Activated CD4-positive, alpha-beta T cell treated with anti-CD3 and anti-CD28 coated beads, Interleukin-2, amount 50 U/mL, for 1 hour (primary cell): ENCODE measurements at regions not wholly inside any gene's neighbourhood (a gene's known extent, or its start where the extent isn't known, plus 50 kb on each side); places are given as distances from the start of the nearest gene placed in this dataset.
"Not testable (repeated sequence)": the region's sequence is repeated elsewhere in the genome, so short reads cannot be mapped to it uniquely, and the experiment has no call there.

Experiments used
- DNase-seq: peaks from one replicate; pipeline ENCODE4 v3.0.0-alpha.2; 2020

GRCh38 chr11:115632061-115632460 lies 127.8 kb upstream of the CADM1 start:
- DNase-seq = no peak

GRCh38 chr11:115631609-115632008 lies 127.4 kb upstream of the CADM1 start:
- no peak for DNase-seq

DNA sequence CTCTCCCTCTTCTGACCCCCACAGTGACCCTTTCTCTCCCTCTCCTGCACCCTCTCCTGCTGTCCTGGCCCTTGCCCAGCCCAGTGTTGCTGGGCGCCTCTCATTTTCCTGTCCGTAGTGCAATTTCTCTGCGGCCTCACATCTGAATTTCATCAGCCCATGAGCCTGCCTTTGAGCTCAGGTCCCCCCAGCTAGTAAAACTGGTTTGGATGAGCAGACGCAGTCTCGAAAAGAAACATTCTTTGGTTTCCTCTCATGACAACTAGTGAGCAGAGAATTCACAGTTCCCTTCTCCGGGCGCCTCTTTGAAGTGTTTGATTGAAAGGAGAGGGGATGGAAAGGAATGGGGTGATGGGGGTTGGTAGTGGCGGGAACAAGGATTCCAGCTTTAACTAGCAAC lies 126.0 kb upstream of the CADM1 start:
- DNase-seq = no peak

DNA sequence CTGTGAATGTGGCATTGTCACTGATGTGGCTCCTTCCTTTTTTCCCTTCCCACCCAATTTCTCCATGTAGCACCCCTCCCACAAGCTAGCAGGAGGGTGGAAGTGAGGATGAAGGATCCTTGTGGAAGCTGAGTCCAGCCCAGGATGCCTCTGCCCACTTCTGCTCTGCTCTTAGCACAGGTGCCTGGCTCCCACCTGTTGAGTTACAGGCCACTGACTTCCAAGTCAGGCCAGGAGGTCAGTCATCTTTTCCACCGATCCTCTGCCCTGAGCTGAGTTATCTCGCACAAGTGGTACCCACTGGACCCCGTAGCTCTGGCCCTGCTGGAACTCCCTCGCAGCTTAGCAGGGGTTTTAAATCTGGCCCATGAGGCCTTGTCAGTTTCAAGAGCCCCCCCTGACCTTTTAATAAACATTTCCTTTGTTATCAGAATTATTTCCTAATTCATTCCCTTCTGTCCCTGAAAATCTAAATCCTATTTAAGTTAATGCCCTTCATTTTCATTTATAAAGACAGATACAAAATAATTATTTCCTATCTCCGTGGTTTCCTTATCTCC lies 125.3 kb upstream of the CADM1 start:
- no peak for DNase-seq

DNA sequence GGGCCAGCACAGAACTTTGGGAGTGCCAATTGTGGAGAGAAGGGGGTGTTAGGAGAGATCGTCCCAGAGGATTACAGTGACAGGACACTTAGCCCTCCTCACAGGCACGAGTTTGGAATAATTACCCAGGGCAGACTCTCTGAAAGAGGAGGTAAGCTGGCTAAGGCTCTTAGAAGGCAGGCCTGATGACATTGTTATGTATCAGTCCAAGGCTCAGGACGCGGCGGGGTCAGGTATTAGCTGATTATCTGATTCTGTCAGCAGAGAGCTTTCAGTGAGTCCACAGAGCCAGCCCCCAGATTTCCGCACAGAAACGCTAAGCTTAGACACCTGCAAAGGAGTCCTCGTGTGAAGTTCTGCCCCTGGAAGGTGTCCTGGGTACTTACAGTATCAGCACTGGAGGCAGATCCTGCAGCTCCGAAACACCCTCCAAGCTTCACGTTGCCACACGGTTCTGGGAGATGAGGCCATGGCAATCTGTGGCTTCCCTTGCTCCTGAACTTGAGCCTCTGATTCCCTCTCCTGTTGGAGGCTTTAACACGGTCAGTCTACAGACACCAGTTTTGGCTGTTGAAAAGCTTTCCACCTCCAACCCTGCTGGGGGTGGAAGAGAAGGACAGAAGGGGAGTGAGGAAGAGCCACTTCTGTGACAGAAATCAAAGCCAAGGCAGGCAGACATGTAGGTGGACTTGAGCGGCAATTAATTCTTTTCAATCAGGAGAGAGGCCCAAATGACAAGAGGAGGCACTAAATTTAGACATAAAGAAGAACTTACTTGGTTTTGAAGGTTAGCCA lies 123.6 kb upstream of the CADM1 start:
- DNase-seq = no peak

DNA sequence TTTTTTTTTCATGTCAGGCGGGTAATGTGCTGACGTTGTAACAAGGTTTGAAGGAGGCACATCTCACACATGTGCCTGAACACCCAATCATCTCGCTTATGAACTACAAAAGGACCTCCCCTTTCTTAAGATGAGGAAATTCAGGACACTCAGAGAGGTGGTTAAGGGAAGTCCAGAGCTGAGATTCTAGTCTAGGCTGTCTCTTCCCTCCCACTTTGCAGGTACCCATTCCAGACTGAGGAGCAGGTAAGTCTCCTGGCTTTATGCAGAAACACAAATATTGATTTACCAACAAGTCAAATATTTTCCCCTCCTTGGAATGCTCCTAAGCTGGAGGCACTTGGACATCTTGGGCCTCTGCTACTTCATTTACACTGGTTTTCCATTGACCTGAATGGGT lies 122.9 kb upstream of the CADM1 start:
- no peak for DNase-seq

- DNase-seq = no peak
These were observed 122.2 kb upstream of the CADM1 start for GRCh38 chr11:115626414-115626813.

- no peak for DNase-seq
These were observed 121.3 kb upstream of the CADM1 start for GRCh38 chr11:115625502-115625901.

GRCh38 chr11:115624065-115624464 lies 119.8 kb upstream of the CADM1 start:
- DNase-seq = no peak

- DNase-seq = no peak
These were observed 118.8 kb upstream of the CADM1 start for GRCh38 chr11:115623021-115623451.

DNA sequence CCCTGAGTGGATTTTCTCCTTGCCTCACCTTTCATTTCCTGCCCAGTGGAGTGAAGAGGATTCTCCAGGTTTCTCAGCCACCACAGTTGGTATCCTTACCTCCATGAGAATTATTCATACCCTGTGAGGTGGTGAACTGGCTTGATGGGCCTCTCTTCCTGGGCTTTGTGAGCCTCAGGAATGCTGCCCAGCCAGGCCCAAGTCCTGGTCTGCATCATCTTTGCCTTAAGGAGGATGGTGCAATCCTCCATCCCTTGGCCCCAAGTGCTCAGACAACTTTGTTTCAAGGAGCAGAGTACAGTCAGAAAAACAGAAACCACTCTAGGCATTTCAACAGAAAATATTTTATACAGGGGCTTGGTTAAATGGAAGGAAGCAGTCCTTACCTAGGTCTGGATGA lies 114.2 kb upstream of the CADM1 start:
- DNase-seq = no peak

GRCh38 chr11:115617767-115618166 lies 113.6 kb upstream of the CADM1 start:
- DNase-seq = no peak

DNA sequence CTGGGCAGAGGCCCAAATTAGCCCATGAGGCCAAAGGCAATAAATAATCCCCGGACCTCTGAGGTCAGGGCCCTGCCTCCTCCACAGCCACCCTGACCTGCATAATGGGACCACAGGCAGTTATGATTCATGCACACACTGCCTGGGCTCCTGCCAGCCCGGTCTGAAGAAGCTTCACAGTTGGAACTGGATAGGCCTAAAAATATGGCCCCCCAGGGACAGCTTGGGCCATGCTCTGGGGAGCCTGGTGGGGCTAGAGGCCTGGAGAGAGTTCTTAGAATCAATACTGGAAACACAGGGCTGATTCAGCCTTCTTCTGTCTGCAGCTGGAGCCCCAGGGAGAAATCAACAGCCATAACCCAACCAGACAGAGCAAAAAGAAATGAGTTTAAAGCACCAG lies 112.8 kb upstream of the CADM1 start:
- no peak for DNase-seq

DNA sequence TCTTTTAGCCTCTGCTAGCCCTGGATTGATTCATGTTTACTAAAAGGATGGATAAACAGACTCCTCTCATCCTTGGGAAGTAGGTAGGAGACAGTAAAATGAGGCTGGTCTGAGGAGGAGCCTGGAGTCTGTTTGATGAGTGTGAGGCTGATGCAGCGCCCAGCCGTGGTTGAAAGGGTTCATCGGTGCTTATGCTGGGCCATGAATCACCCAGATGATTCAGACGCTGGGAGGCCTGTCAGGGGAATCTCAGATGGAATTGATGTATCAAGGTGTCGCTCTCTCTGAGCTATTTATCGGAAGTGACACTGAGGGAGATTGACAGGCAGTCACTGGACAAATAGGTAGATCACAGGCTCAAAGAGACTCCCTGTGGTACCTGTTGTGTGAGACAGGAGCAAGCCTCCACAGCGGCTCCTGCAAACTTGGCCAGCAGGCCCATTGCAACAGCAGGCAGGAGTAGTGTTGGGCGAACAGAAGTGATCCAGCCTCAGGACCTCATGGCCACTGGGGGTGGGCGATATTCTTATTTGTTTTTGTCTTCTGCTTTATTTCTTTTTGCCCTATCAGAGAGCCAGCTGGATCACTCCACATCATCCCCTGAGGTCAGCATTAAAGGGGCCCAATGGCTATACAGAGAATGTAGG lies 109.9 kb upstream of the CADM1 start:
- no peak for DNase-seq

DNA sequence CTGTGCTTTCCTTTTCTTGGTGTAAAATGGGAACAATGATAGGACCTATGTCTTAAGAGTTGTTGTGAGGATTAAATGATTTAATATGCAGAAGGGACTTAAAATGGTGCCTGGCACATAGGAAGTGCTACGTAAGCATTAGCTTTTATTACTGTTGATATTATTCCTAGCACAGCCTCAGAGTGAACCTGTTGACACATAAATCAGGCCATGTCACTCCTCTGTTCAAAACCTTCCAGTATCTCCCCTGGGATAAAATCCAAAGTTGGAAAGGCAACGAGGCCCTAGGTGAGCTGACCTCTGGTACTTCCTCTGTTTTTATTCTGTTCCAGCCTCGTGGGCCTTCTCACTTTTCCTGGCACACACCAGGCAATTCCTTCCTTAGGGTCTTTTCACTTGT lies 108.8 kb upstream of the CADM1 start:
- DNase-seq = no peak

- no peak for DNase-seq
These were observed 108.0 kb upstream of the CADM1 start for GRCh38 chr11:115612046-115612730.

DNA sequence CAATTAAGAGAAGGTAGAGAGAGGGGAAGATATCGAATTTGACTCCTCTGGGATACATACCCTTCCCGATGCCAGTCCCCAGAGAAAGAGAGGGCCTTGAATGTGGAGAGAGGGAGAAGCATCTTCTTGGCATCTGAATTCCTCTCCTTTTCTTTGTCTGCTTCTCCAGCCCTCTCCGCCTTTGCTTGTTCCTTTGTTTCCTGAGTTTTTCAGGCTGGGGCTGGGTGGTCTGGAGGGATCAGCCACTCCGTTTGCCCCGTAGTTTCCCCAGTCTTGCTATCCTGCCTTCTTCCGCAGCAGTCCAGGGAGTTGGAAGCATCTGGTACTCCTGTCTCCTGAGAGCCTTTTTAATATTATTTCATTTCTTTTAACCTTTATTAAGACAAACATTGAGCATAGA lies 107.1 kb upstream of the CADM1 start:
- DNase-seq = no peak

- no peak for DNase-seq
These were observed 106.7 kb upstream of the CADM1 start for GRCh38 chr11:115610908-115611307.

DNA sequence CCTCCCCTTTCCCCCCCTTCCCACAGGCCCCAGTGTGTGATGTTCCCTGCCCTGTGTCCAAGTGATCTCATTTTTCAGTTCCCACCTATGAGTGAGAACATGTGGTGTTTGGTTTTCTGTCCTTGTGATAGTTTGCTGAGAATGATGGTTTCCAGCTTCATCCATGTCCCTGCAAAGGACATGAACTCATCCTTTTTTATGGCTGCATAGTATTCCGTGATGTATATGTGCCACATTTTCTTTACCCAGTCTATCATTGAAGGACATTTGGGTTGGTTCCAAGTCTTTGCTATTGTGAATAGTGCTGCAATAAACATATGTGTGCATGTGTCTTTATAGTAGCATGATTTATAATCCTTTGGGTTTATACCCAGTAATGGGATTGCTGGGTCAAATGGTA lies 106.0 kb upstream of the CADM1 start:
- DNase-seq = not testable (repeated sequence)

DNA sequence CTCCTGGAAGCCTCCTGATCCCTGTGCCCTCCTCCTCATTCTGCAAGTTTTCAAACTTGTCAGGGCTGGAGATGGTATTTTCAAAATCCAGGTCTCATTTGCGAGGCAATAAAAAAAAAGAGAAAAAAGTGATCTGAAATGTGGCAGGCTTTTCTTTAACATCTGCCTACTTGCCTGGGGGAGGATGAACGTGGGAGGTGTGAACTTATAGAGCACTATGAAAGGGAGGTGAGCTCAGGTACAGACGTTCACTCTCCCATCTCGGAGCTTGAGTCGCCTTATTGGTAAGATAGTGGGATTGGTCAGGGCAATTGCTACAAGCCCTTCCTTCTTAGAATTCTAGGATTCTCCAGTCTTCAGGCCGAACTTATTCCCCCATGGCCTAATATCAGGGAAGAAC lies 104.8 kb upstream of the CADM1 start:
- no peak for DNase-seq

DNA sequence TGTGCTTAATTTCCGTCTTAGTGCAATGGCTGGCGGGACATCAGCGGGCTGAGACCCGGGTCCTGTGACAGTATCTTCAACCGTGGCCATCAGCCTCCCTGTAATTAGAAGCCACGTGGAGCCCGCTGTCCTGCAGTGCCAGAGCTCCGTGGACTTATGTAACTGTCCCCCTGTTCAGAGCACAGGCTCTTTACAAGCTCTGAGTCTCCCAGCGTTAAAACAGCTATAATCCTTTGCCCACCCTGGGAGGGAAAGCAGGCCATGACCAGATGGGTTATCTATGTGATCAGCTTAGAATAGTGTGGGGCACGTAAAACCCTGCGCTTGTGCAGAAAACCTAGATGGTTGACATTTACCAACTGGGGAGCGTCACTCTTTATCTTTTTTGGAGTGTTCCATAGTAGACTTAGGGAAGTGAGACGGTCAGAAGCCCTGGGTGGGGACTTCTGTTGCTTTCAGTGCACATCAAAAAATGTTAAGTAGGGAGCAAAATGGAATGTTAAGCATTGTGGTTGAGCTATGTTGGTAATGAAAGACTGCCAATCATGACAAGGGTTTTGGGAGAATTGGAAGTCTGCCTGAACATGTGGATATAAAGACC lies 103.5 kb upstream of the CADM1 start:
- no peak for DNase-seq

DNA sequence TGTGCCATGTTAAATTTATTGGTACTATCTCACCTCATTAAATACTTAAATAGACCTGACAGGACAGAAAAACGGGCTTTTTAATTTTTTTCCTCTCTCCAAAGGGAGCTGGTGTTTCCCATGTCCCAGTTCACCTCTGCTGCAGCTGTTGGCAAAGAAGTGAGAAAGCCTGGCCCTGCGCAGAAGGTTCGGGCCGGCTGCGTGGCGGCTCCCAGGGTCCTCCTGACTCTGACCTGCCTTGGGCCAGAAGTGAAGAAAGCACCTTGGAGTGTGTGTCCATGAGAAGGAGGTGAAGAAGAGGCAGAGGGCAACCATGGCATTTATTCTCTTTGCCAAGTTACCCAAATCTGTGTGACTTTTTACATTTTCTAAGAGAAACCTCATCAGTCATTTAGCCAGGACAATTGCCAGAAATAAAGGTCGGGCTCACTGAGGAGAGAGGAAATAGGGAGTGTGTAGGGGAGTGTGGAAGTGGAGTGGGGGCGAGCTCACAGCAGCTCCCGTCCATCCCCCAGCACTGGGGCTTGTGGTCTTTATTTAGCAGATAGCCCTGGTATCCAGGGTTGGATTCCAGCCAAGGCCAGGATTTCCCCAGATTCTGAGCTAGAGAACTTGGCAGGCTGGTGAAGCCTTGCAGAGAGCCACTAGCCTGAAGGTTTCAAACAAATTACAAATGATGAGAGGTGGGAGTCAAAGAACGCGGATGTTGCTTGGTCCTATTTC lies 102.4 kb upstream of the CADM1 start:
- DNase-seq = no peak
